ENCODE measurements at regions not wholly inside any gene's neighbourhood (a gene's known extent, or its start where the extent isn't known, plus 50 kb on each side); places are given as distances from the start of the nearest gene placed in this dataset.

DNA sequence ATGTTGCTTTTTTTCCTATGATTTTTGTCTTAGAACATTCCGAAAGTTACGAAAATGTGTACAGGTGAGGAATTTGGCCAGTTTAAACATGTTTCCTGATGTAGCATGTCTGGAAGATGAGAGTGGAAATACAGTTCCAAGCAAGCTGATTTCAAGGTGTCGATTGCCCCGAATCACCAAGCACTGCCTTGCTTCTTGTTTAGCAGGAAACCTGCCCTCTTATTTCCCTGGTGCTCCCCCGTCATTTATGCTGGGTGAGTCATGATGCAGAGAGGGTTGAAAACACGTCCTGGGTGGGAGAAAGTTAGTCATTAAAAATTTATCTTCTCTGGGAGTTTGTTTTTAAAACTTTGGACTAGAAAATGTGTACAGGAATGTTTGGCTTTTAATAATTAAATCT, 608.6 kb upstream of the EEF2KMT start:
- H3K27me3 Mint-ChIP-seq (ENCODE audit: low read depth): no peaks in the 10 kb centered on the region
- H3K4me1 Mint-ChIP-seq (ENCODE audit: low read depth): no peaks in the 10 kb centered on the region
- peaks cover 12% of the 10 kb centered on the region in 2 donors for H3K9me3 Mint-ChIP-seq
- peaks cover 4 to 6% of the 10 kb centered on the region in 2 donors for H3K36me3 Mint-ChIP-seq (ENCODE audit: insufficient read depth in 2 of 2)
- no peak for ATAC-seq (replicated peaks in 1 of 2)
- H3K4me3 Mint-ChIP-seq: no peak overlapping the region
- no peak overlapping the region for H3K27ac Mint-ChIP-seq
- DNase-seq: no peak

DNA sequence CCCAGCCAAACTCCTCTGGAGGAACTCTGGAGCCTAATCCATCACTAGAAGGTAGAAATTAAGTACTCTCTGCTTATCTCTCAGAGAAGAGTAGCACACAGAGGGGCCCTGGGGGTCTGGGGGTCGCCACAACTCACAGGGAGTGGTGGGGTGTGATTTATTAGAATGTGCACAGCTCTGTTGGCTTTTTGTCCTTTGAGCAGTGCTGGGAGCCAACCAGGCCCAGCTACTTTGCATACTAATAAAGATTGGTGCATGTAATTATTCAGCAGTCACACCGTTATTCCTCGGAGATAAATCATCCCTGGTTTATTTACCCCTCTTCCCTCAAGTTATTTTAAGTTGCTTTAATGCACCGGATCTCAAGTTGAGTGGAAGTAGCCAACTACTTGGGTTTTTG, 606.7 kb upstream of the EEF2KMT start:
- peaks cover 15 to 16% of the 10 kb centered on the region in 2 donors for H3K9me3 Mint-ChIP-seq

DNA sequence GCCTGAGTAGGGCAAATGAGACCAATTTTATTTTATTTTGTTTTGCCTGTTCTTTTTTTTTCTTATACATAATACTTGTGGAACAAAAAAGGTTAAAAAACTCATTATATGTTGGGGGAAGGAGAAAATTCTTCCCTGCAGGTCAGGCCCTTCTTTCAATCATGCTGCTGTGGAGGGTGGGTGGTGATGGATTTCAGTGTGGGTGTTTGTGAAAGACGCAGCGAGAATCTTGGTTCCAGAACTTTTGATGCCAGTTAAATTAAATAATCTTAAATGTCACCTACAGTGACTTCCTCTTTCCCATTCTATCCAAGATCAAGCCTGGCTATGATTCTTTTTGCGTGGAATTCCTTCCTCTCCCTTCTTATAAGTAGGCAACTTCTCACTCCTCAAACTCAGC, 595.8 kb upstream of the EEF2KMT start:
- DNase-seq: no peak
- no peak for ATAC-seq (replicated peaks in 1 of 2)
- no peak overlapping the region for H3K4me3 Mint-ChIP-seq
- H3K9me3 Mint-ChIP-seq: peaks cover 4 to 7% of the 10 kb centered on the region in 2 donors
- H3K27ac Mint-ChIP-seq: no peak overlapping the region
- no peaks in the 10 kb centered on the region for H3K27me3 Mint-ChIP-seq (ENCODE audit: low read depth)
- H3K36me3 Mint-ChIP-seq (ENCODE audit: insufficient read depth in 2 of 2): no peaks in the 10 kb centered on the region
- no peaks in the 10 kb centered on the region for H3K4me1 Mint-ChIP-seq (ENCODE audit: low read depth)

More for the DNA sequence above, 606.7 kb upstream of the EEF2KMT start:
- H3K4me1 Mint-ChIP-seq (ENCODE audit: low read depth): no peaks in the 10 kb centered on the region
- no peaks in the 10 kb centered on the region for H3K27me3 Mint-ChIP-seq (ENCODE audit: low read depth)
- H3K27ac Mint-ChIP-seq: no peak overlapping the region
- ATAC-seq (replicated peaks in 1 of 2): no peak
- H3K36me3 Mint-ChIP-seq (ENCODE audit: insufficient read depth in 2 of 2): peaks cover 4 to 6% of the 10 kb centered on the region in 2 donors
- no peak for DNase-seq
- no peak overlapping the region for H3K4me3 Mint-ChIP-seq

DNA sequence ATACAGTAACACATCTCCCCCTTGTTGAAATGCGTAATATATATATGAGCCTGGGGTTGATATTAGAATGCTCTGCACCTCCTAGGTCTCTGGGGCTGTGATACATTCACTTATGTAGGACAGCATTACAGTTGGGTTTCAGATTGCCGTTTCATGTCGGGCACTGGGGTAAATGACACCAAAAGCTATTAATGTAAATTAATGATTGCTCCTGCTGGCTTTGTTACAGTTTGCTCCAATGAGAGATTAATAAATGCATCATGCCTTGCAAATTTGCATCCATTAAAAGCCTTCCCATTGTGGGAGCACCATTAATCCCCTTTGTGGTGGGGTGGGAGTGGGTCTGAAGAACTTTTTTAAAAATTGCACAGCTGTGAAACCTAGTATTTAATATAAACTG, 584.4 kb upstream of the EEF2KMT start:
- Mint-ChIP-seq H3K27ac (no peak overlapping the region), H3K36me3 (ENCODE audit: insufficient read depth in 2 of 2) (no peaks in the 10 kb centered on the region), H3K27me3 (ENCODE audit: low read depth) (no peaks in the 10 kb centered on the region), H3K4me1 (ENCODE audit: low read depth) (no peaks in the 10 kb centered on the region), H3K9me3 (peaks cover 0 to 7% of the 10 kb centered on the region in 2 donors), H3K4me3 (no peak overlapping the region)
- ATAC-seq (replicated peaks in 1 of 2) (no peak), DNase-seq (no peak)

DNA sequence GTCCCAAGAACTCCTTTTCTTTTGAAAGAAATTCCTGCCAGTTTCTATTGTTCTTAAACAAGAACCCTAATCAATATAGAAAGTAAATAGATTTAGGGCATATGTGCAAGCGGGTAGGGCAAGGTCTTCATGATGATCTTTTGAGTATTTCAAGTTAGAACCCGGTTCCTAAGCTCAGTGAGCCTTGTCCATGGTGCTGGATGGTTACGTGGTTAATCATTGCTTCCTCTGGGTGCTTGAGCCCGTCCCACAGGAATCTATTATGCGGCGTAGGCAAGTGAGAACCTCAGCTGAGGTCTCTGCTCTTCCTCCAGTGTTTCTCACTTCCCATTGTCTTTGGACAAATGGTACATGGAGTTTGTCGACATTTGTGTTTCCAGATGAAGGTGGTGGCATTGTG, 580.8 kb upstream of the EEF2KMT start:
- no peak for DNase-seq
- Mint-ChIP-seq H3K4me3 (no peak overlapping the region), H3K27ac (no peak overlapping the region), H3K36me3 (ENCODE audit: insufficient read depth in 2 of 2) (no peaks in the 10 kb centered on the region), H3K27me3 (ENCODE audit: low read depth) (no peaks in the 10 kb centered on the region), H3K9me3 (peaks cover 2 to 9% of the 10 kb centered on the region in 2 donors), H3K4me1 (ENCODE audit: low read depth) (no peaks in the 10 kb centered on the region)
- no peak for ATAC-seq (replicated peaks in 1 of 2)

DNA sequence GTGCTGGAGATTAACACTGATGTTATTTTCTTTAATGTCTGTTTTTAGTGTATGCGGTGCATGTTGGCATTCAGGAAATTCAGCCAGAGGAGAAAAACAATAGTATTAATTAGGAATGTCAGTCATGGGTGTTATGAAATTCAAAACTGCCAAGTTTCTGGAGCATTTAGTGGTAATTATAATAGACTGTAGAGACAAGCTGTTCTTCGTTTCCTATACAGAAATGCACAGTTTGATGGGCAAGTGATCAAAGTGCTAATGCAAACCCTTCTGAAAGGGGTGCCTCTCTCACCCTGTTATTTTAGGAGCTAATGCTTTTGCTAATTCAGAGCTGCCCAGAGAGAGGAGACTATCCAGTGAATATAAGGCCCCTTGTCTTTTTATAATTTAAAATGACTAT, 573.8 kb upstream of the EEF2KMT start:
- H3K4me1 Mint-ChIP-seq (ENCODE audit: low read depth): no peaks in the 10 kb centered on the region
- no peak overlapping the region for H3K4me3 Mint-ChIP-seq
- ATAC-seq (replicated peaks in 1 of 2): no peak

DNA sequence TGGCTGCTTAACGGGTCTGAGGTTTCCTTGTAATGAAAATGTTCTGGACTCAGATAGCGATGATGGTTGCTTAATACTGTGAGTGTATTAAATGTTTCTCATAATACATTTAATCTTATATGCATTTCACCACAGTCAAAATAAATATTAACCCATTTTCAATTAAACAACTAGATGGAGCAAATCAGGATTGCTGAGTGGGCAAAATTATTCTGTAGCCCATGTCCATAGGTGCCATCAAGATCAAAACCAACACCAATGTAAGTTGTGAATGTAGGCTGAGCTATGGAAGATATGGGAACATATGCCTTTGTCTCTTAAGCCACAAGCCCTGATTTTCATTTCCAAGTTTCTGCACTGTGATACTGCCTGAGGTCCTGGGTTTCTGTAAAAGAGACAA, 572.6 kb upstream of the EEF2KMT start:
- Mint-ChIP-seq H3K4me1 (ENCODE audit: low read depth) (no peaks in the 10 kb centered on the region), H3K36me3 (ENCODE audit: insufficient read depth in 2 of 2) (no peaks in the 10 kb centered on the region)
- no peak for ATAC-seq (replicated peaks in 1 of 2)

More for the DNA sequence above, 573.8 kb upstream of the EEF2KMT start:
- Mint-ChIP-seq H3K9me3 (peaks cover 1 to 2% of the 10 kb centered on the region in 2 donors), H3K27me3 (ENCODE audit: low read depth) (no peaks in the 10 kb centered on the region), H3K36me3 (ENCODE audit: insufficient read depth in 2 of 2) (no peaks in the 10 kb centered on the region), H3K27ac (no peak overlapping the region)
- DNase-seq: no peak

DNA sequence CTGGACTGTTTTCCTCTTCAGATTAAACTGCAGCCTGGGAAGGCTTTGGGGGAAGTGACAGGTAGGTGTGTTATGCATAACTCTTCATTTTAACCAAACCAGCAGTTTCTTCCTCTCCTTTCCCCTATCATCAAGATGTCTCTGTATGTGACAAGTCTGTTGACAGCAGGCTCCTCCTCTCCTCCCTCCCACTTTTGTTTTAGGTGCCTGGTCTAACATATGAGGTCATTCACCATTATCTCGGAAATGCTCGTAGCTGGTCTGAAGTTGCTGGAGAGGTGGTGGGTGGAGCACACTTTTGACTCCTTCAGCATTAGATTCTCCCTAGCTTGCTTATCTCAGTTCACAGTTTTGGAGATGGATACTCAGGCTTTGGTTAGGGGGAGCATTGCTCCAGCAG, 571.0 kb upstream of the EEF2KMT start:
- no peak for DNase-seq
- no peak for ATAC-seq (replicated peaks in 1 of 2)
- no peaks in the 10 kb centered on the region for H3K36me3 Mint-ChIP-seq (ENCODE audit: insufficient read depth in 2 of 2)
- peaks cover 0 to under 1% of the 10 kb centered on the region in 2 donors for H3K9me3 Mint-ChIP-seq
- H3K27me3 Mint-ChIP-seq (ENCODE audit: low read depth): no peaks in the 10 kb centered on the region
- no peak overlapping the region for H3K4me3 Mint-ChIP-seq
- no peak overlapping the region for H3K27ac Mint-ChIP-seq
- no peaks in the 10 kb centered on the region for H3K4me1 Mint-ChIP-seq (ENCODE audit: low read depth)

More for the DNA sequence above, 572.6 kb upstream of the EEF2KMT start:
- Mint-ChIP-seq H3K27me3 (ENCODE audit: low read depth) (no peaks in the 10 kb centered on the region), H3K27ac (no peak overlapping the region), H3K9me3 (peaks cover 1 to 2% of the 10 kb centered on the region in 2 donors), H3K4me3 (no peak overlapping the region)
- no peak for DNase-seq

DNA sequence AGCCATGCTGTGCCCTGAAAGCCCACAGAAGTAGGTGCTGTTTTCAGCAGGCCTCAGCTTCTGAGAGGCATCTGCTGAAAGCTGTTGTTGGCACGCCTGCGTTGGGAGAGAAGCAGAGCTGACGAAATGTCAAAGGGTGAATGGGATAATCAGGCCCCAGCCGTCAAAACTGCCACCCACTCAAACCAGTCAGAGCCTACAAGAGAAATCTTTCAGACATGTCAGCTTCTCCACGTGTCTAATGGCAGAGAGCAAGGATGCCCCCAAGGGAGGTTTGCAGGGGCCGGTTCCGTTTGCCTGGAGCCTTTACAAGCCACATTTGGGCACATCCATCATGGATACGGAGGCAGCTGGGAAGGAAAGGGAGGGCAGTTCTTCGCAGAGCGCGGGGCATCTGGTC, 568.2 kb upstream of the EEF2KMT start:
- Mint-ChIP-seq H3K4me3 (no peak overlapping the region), H3K9me3 (no peaks in the 10 kb centered on the region), H3K27ac (no peak overlapping the region), H3K27me3 (ENCODE audit: low read depth) (no peaks in the 10 kb centered on the region), H3K36me3 (ENCODE audit: insufficient read depth in 2 of 2) (no peaks in the 10 kb centered on the region), H3K4me1 (ENCODE audit: low read depth) (no peaks in the 10 kb centered on the region)
- DNase-seq (no peak), ATAC-seq (replicated peaks in 1 of 2) (no peak)

DNA sequence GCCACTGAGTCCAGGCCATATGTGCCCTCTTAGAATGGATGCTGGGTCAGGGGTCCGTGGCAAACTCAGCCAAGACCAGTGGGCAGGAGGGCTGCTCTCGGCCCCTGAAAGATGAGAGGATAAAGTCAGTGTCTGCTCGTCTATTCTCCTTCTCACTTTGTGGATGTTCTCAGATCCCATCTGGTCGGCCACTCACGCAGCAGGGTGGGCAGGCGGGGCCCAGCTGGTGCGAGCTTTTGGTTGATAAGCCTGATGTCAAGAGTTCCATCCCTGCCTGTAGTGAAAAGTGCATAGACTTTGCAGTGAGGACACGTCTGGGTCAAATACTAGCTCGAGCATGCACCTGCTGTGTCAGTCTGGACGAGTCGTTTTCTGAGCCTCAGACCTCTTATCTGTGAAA, 556.2 kb upstream of the EEF2KMT start:
- ATAC-seq (replicated peaks in 1 of 2): no peak
- DNase-seq: no peak
- no peaks in the 10 kb centered on the region for H3K9me3 Mint-ChIP-seq
- H3K27ac Mint-ChIP-seq: no peak overlapping the region
- no peaks in the 10 kb centered on the region for H3K27me3 Mint-ChIP-seq (ENCODE audit: low read depth)
- no peaks in the 10 kb centered on the region for H3K36me3 Mint-ChIP-seq (ENCODE audit: insufficient read depth in 2 of 2)
- H3K4me1 Mint-ChIP-seq (ENCODE audit: low read depth): no peaks in the 10 kb centered on the region
- no peak overlapping the region for H3K4me3 Mint-ChIP-seq

DNA sequence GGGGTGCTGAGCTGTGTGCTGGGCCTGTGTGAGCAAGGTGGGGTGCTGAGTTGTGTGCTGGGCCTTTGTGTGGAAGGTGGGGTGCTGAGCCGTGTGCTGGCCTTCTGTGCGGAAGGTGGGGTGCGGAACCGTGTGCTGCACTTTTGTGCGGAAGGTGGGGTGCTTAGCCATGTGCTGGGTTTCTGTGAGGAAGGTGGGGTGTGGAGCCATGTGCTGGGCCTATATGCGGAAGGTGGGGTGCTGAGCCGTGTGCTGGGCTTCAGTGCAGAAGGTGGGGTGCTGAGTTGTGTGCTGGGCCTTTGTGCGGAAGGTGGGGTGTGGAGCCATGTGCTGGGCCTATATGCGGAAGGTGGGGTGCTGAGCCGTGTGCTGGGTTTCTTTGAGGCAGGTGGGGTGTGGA, 555.4 kb upstream of the EEF2KMT start:
- Mint-ChIP-seq H3K4me1 (ENCODE audit: low read depth) (no peaks in the 10 kb centered on the region), H3K27me3 (ENCODE audit: low read depth) (no peaks in the 10 kb centered on the region), H3K27ac (no peak overlapping the region), H3K9me3 (no peaks in the 10 kb centered on the region), H3K36me3 (ENCODE audit: insufficient read depth in 2 of 2) (no peaks in the 10 kb centered on the region), H3K4me3 (no peak overlapping the region)
- no peak for ATAC-seq (replicated peaks in 1 of 2)
- DNase-seq: no peak

DNA sequence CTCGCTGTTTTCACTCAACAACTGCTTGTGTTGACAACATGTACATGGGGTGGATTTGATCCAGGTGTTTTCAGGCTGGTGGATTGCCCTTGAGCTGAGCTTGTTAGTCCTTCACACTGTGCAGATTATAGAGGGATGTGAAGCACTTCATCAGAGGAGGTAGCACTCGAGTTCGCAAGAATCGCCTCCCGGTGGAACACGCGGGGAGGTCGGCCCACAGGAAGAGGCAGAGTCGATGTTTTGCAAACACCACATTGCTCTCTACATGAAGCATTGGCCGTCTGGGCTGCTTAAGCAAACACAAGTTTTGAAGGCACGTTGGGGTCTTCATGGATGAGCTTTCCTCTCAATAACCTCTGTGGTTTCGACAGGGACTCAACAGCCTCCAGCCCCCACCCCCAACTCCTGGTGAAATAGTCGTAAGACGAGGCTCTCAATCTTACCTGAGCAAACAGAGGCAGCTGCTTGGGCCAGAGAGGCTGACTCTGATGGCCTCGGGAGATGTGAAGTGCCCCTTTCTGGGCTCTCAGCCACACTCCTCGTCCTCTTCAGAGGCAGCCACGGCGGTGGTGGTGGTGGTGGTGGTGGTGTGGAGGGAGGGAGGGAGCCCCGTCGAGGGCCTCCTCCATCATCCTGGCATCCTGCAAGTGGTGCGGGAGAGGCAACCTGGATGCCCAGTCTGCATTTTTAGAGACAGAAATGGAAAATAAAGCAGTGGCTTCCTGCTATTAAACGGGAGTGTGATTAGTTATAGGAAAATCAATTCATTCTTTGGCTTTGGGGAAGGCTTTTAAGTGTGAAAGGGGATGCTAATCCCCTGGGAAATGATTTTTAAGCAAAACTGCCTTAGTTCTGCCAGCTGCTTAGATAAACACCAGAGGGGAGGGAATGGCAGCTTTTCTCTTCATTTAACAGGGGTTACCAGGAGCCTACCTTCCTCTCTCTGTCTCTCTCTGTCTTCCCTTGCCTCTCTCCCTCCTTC, 552.5 kb upstream of the EEF2KMT start:
- DNase-seq (no peak), ATAC-seq (replicated peaks in 1 of 2) (no peak)
- Mint-ChIP-seq H3K4me1 (ENCODE audit: low read depth) (no peaks in the 10 kb centered on the region), H3K4me3 (no peak overlapping the region), H3K9me3 (no peaks in the 10 kb centered on the region), H3K36me3 (ENCODE audit: insufficient read depth in 2 of 2) (no peaks in the 10 kb centered on the region), H3K27me3 (ENCODE audit: low read depth) (no peaks in the 10 kb centered on the region), H3K27ac (no peak overlapping the region)

DNA sequence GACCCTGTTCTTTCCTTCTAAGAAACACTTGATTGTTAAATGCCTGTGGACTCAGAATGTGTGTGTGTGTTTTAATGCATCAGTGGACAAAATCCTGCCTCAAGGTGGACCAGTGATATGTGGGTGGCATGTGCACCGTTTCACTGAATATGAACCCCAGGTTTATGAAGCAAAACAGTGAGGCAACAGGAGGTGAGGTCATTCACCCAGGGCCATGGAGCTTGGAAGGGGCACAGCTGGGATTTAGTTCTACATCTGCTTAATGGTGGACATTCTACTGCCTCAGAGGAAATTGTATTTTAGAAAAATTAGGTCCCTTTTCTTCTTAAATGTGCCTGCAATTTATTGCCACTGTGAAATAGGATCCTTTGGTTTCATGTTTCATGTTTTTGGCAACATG, 549.5 kb upstream of the EEF2KMT start:
- no peaks in the 10 kb centered on the region for H3K27me3 Mint-ChIP-seq (ENCODE audit: low read depth)
- H3K9me3 Mint-ChIP-seq: no peaks in the 10 kb centered on the region
- no peak overlapping the region for H3K4me3 Mint-ChIP-seq
- no peak for ATAC-seq (replicated peaks in 1 of 2)
- DNase-seq: no peak
- H3K4me1 Mint-ChIP-seq (ENCODE audit: low read depth): no peaks in the 10 kb centered on the region
- no peak overlapping the region for H3K27ac Mint-ChIP-seq
- H3K36me3 Mint-ChIP-seq (ENCODE audit: insufficient read depth in 2 of 2): no peaks in the 10 kb centered on the region
